ENCODE measurements at regions not wholly inside any gene's neighbourhood (a gene's known extent, or its start where the extent isn't known, plus 50 kb on each side); places are given as distances from the start of the nearest gene placed in this dataset.

GRCh38 chr20:58054082-58054779 is 174.2 kb downstream of the ANKRD60 start:
- Mint-ChIP-seq H3K27ac (peak overlapping the region in 1 of 3 experiments; percentile 44; a peak in 2 of 7 replicates), H3K36me3 (ENCODE audit: insufficient read depth in 1 of 3, low read depth in 3 of 3) (peaks cover 0 to 5% (median 0%) of the 10 kb centered on the region in 3 experiments; a peak in 4 of 7 replicates), H3K27me3 (ENCODE audit: low read depth) (peaks cover 5% of the 10 kb centered on the region; the same call in 1 of the 2 replicates), H3K4me3 (no peak overlapping the region), H3K9me3 (peaks cover 11% of the 10 kb centered on the region in 2 experiments; a peak in 4 of 5 replicates), H3K4me1 (peaks cover 35 to 38% of the 10 kb centered on the region in 2 experiments)
- no peak overlapping the region for H3K23ac ChIP-seq (ENCODE audit: insufficient read length, low read depth, low read length)
- no peak overlapping the region for H2AK5ac ChIP-seq (ENCODE audit: insufficient read length, low read length)
- no peak for TF ChIP-seq CTCF (conservative IDR thresholded peaks at IDR 0.05)
- no CpG with 5 or more reads among the region's 6 CpGs for WGBS (ENCODE audit: extremely low coverage, insufficient read length, low lambda C conversion rate)
- no peak overlapping the region for H3K56ac ChIP-seq (ENCODE audit: insufficient read length, low read depth, low read length)
- H3K79me2 ChIP-seq (ENCODE audit: insufficient read depth, low read length), result no peaks in the 10 kb centered on the region
- no peaks in the 10 kb centered on the region for H3K27me3 ChIP-seq (ENCODE audit: insufficient read depth, low read length)
- no peaks in the 10 kb centered on the region for H4K20me1 ChIP-seq (ENCODE audit: control insufficient read depth, insufficient read depth, insufficient read length)
- no peak overlapping the region for H3K27ac ChIP-seq (ENCODE audit: insufficient read length, low read depth, low read length)
- H2BK20ac ChIP-seq (ENCODE audit: low read depth, low read length, poor library complexity, severe bottlenecking), result no peak overlapping the region
- no peak for DNase-seq
- H2AFZ ChIP-seq (ENCODE audit: low read length), result no peak overlapping the region
- H3K4ac ChIP-seq (ENCODE audit: low read depth, low read length), result no peak overlapping the region
- no peak overlapping the region for H3T11ph ChIP-seq (ENCODE audit: low read length)
- H4K8ac ChIP-seq (replicated peaks; ENCODE audit: insufficient read length, low read depth, low read length), result no peak overlapping the region
- no peaks in the 10 kb centered on the region for H3K79me1 ChIP-seq (ENCODE audit: insufficient read depth, low read depth, low read length, poor library complexity, severe bottlenecking)
- no peak overlapping the region for H2BK5ac ChIP-seq (ENCODE audit: insufficient read length, low read length)
- H3K9ac ChIP-seq (ENCODE audit: extremely low read depth, insufficient read length, low read length), result no peak overlapping the region
- no peaks in the 10 kb centered on the region for H3K23me2 ChIP-seq (ENCODE audit: insufficient read length, low read depth, low read length, poor library complexity, severe bottlenecking)
- no peak overlapping the region for H3K18ac ChIP-seq (ENCODE audit: insufficient read length, low read depth, low read length)
- H2BK12ac ChIP-seq (ENCODE audit: insufficient read length, low read depth, low read length), result no peak overlapping the region
- no peaks in the 10 kb centered on the region for H3K4me1 ChIP-seq (ENCODE audit: insufficient read depth, low read length)
- H3K14ac ChIP-seq (ENCODE audit: insufficient read depth, low read length), result no peak overlapping the region; the same call in 1 of the 2 replicates
- no peaks in the 10 kb centered on the region for H3K9me3 ChIP-seq (ENCODE audit: control insufficient read depth, low read depth, low read length)
- no peak overlapping the region for H2BK15ac ChIP-seq (ENCODE audit: low read depth, low read length)
- H3K4me2 ChIP-seq (ENCODE audit: insufficient read depth, insufficient read length, low read length), result no peak overlapping the region
- no peak overlapping the region for H4K91ac ChIP-seq (ENCODE audit: insufficient read length, low read depth, low read length)
- H2BK120ac ChIP-seq (ENCODE audit: low read depth, low read length, poor library complexity, severe bottlenecking), result no peak overlapping the region
- H4K5ac ChIP-seq (ENCODE audit: insufficient read length, low read depth, low read length), result no peak overlapping the region
